ENCODE measurements at regions not wholly inside any gene's neighbourhood (a gene's known extent, or its start where the extent isn't known, plus 50 kb on each side); places are given as distances from the start of the nearest gene placed in this dataset.

DNA sequence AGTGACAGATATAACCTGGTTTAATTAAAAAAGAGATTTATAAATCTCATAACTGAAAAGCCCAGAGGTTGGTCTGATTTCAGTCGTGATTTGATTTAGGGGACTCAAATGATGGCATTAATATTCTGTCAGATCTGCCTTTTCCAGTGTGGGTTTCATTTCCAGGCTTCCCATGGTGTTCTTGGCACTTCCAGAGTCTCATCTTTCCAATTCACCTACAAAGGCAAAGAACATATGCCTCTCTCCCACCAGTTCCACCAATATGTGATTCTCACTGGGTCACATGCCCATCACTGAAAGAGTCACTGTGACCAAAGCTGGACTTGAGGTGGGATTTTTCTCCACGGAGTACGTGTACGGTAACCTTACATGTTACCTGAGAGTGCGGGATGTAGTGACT is 137.4 kb upstream of the IL12B start:
- H4K20me1 ChIP-seq (ENCODE audit: insufficient read depth, low read length), result no peaks in the 10 kb centered on the region
- Mint-ChIP-seq H3K27me3 (ENCODE audit: low read depth, unreplicated experiment) (no peaks in the 10 kb centered on the region), H3K36me3 (ENCODE audit: low read depth, unreplicated experiment) (no peaks in the 10 kb centered on the region), H3K4me1 (ENCODE audit: low read depth, unreplicated experiment) (peaks cover 9% of the 10 kb centered on the region), H3K4me3 (ENCODE audit: unreplicated experiment) (no peak overlapping the region), H3K27ac (ENCODE audit: unreplicated experiment) (no peak overlapping the region), H3K9me3 (ENCODE audit: unreplicated experiment) (peaks cover under 1% of the 10 kb centered on the region)
- no peak overlapping the region for H3K27ac ChIP-seq (ENCODE audit: low read depth, low read length)
- no peak overlapping the region for H3K4me3 ChIP-seq (ENCODE audit: insufficient read depth, low read depth, low read length)
- no peak for DNase-seq (ENCODE audit: low read depth)
- H3K4me1 ChIP-seq (ENCODE audit: insufficient read depth, low read length), result peaks cover 4% of the 10 kb centered on the region
- H3K79me2 ChIP-seq (ENCODE audit: insufficient read depth, low read length), result no peaks in the 10 kb centered on the region
- no peak overlapping the region for H3K4me2 ChIP-seq (ENCODE audit: low read length)
- no peak for FAIRE-seq
- peaks cover 2% of the 10 kb centered on the region for H3K27me3 ChIP-seq (ENCODE audit: insufficient read depth, low read length)
- no peaks in the 10 kb centered on the region for H3K9me3 ChIP-seq (ENCODE audit: insufficient read depth, low read depth, low read length)
- TF ChIP-seq EZH2 (IDR thresholded peaks at IDR 0.05; ENCODE audit: insufficient read depth, low read length), result no peak
- TF ChIP-seq, protein P1, sequence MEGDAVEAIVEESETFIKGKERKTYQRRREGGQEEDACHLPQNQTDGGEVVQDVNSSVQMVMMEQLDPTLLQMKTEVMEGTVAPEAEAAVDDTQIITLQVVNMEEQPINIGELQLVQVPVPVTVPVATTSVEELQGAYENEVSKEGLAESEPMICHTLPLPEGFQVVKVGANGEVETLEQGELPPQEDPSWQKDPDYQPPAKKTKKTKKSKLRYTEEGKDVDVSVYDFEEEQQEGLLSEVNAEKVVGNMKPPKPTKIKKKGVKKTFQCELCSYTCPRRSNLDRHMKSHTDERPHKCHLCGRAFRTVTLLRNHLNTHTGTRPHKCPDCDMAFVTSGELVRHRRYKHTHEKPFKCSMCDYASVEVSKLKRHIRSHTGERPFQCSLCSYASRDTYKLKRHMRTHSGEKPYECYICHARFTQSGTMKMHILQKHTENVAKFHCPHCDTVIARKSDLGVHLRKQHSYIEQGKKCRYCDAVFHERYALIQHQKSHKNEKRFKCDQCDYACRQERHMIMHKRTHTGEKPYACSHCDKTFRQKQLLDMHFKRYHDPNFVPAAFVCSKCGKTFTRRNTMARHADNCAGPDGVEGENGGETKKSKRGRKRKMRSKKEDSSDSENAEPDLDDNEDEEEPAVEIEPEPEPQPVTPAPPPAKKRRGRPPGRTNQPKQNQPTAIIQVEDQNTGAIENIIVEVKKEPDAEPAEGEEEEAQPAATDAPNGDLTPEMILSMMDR (IDR thresholded peaks at IDR 0.05; ENCODE audit: insufficient read depth, low read depth, low read length), result no peak
- H2AFZ ChIP-seq (ENCODE audit: low read depth, low read length), result no peak overlapping the region
- H3K36me3 ChIP-seq (ENCODE audit: insufficient read depth, low read length), result no peaks in the 10 kb centered on the region
- H3K9ac ChIP-seq (ENCODE audit: low read length), result no peak overlapping the region

DNA sequence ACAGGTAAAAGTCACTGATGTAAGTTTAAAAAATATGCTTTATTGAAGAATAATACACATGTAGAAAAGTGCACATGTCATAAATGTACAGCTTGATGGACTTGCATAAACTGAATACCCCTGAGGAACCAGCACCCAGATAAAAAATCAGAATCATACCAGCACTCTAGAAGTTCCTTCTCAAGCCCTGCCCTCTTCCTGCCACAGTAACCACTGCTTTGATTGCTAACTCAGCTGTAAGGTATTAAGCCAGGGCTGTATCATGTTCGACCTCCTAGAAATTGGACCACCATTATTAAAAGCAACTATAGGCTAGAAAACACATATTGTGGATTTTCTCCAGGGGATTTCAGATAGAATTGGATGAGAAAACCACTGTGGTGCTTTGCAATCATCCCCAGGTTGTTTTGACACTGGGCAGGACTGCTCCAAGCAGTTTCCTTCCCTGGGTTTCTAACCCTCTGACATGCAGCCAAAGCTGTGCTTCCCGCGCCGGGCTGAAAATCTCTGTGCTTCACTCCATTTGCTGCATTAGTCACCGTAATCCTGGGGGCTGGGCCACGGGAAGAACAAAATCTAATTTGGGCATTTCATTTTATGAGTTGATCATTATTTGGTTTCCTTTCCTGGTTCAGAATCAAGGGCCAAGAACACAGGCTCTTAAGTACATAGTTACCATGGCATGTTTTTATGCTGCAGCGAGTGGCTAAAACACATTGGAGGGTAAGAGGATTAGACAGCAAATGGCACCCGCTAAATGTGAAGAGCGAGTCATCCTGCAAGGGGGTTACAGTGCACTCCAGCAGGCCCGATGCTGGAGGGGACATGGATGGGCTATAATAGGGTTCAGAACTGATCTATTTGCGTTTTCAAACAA is 139.4 kb upstream of the IL12B start:
- Mint-ChIP-seq H3K9me3 (ENCODE audit: unreplicated experiment) (peaks cover 13% of the 10 kb centered on the region), H3K4me1 (ENCODE audit: low read depth, unreplicated experiment) (no peaks in the 10 kb centered on the region), H3K4me3 (ENCODE audit: unreplicated experiment) (no peak overlapping the region), H3K27ac (ENCODE audit: unreplicated experiment) (no peak overlapping the region), H3K27me3 (ENCODE audit: low read depth, unreplicated experiment) (no peaks in the 10 kb centered on the region), H3K36me3 (ENCODE audit: low read depth, unreplicated experiment) (no peaks in the 10 kb centered on the region)
- H3K79me2 ChIP-seq (ENCODE audit: insufficient read depth, low read length), result no peaks in the 10 kb centered on the region
- TF ChIP-seq, protein P1 (IDR thresholded peaks at IDR 0.05; ENCODE audit: insufficient read depth, low read depth, low read length), result no peak
- TF ChIP-seq EZH2 (IDR thresholded peaks at IDR 0.05; ENCODE audit: insufficient read depth, low read length), result no peak
- no peak overlapping the region for H3K4me2 ChIP-seq (ENCODE audit: low read length)
- no peaks in the 10 kb centered on the region for H3K9me3 ChIP-seq (ENCODE audit: insufficient read depth, low read depth, low read length)
- no peaks in the 10 kb centered on the region for H3K4me1 ChIP-seq (ENCODE audit: insufficient read depth, low read length)
- FAIRE-seq (peak; percentile 39), DNase-seq (ENCODE audit: low read depth) (no peak)
- peaks cover 2% of the 10 kb centered on the region for H3K27me3 ChIP-seq (ENCODE audit: insufficient read depth, low read length)
- H3K4me3 ChIP-seq (ENCODE audit: insufficient read depth, low read depth, low read length), result no peak overlapping the region
- no peak overlapping the region for H2AFZ ChIP-seq (ENCODE audit: low read depth, low read length)
- H3K36me3 ChIP-seq (ENCODE audit: insufficient read depth, low read length), result no peaks in the 10 kb centered on the region
- H3K27ac ChIP-seq (ENCODE audit: low read depth, low read length), result no peak overlapping the region
- no peak overlapping the region for H3K9ac ChIP-seq (ENCODE audit: low read length)
- H4K20me1 ChIP-seq (ENCODE audit: insufficient read depth, low read length), result no peaks in the 10 kb centered on the region

DNA sequence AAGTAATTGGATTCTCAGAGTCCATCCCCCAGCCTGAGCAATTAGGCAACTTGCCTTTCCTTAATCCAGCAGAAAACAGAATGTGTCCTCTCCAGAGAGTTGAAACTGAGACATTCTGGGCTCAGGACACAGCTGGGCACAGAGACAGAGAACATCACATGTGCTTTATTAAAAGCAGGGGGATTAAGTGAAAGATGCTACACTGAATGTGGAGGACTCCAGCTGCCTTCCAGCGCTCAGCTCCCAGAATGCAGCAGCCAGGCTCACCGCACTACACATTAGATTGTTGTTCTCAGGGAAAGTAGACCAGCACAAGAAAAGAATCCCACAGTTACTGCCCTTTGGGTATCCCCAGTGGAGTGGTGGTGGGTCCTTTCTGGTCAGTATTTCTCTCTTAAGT is 141.6 kb upstream of the IL12B start:
- Mint-ChIP-seq H3K36me3 (ENCODE audit: low read depth, unreplicated experiment) (no peaks in the 10 kb centered on the region), H3K4me1 (ENCODE audit: low read depth, unreplicated experiment) (no peaks in the 10 kb centered on the region), H3K27me3 (ENCODE audit: low read depth, unreplicated experiment) (no peaks in the 10 kb centered on the region), H3K4me3 (ENCODE audit: unreplicated experiment) (no peak overlapping the region), H3K9me3 (ENCODE audit: unreplicated experiment) (peaks cover 20% of the 10 kb centered on the region), H3K27ac (ENCODE audit: unreplicated experiment) (no peak overlapping the region)
- Histone ChIP-seq H3K4me2 (ENCODE audit: low read length) (no peak overlapping the region), H3K4me1 (ENCODE audit: insufficient read depth, low read length) (no peaks in the 10 kb centered on the region), H3K27ac (ENCODE audit: low read depth, low read length) (no peak overlapping the region), H3K79me2 (ENCODE audit: insufficient read depth, low read length) (no peaks in the 10 kb centered on the region), H3K27me3 (ENCODE audit: insufficient read depth, low read length) (no peaks in the 10 kb centered on the region), H3K9me3 (ENCODE audit: insufficient read depth, low read depth, low read length) (no peaks in the 10 kb centered on the region), H3K4me3 (ENCODE audit: insufficient read depth, low read depth, low read length) (no peak overlapping the region), H2AFZ (ENCODE audit: low read depth, low read length) (no peak overlapping the region), H3K9ac (ENCODE audit: low read length) (no peak overlapping the region), H4K20me1 (ENCODE audit: insufficient read depth, low read length) (no peaks in the 10 kb centered on the region), H3K36me3 (ENCODE audit: insufficient read depth, low read length) (no peaks in the 10 kb centered on the region)
- no peak for DNase-seq (ENCODE audit: low read depth)
- no peak for TF ChIP-seq EZH2 (IDR thresholded peaks at IDR 0.05; ENCODE audit: insufficient read depth, low read length)
- TF ChIP-seq, protein P1 (IDR thresholded peaks at IDR 0.05; ENCODE audit: insufficient read depth, low read depth, low read length), result no peak
- no peak for FAIRE-seq
